ENCODE measurements at regions not wholly inside any gene's neighbourhood (a gene's known extent, or its start where the extent isn't known, plus 50 kb on each side); places are given as distances from the start of the nearest gene placed in this dataset.

DNA sequence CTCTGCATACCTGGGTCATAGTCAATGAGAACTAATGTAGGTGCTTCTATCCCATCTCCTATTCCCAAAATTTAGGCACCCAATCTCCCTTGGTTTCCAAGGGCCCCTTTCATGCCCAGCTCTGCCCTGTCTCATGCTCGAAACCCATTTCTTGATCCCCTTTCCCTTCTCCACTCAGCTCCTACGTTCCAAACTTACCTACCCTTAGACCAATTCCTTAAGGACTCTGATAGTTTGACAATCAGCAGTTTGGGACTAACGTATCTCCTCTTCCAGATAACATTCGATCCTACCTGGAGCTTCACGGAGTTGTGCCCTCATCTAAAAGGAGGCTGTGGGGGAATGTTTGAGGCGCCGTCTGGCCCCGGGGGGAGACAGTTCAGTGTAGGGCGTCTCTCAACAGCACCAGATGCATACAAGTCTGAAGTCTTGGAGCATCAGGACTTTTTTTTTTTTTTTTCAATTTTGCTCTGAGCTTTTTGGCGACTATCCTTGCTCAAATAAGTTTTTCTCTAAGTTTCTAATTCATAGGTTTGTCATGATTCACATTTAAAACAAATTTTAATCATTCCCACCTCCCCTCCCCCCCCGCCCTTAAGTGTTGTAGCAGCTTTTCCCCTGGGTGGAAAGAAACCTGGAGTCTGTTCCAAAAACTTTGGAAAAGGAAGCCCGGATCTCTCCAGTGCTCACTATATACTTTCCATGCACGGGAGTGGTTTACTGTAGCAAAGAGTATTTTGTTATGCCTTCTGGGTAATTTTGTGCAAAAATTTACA, 141.2 kb upstream of the LGALSL start:
- no peak overlapping the region for H3K27ac ChIP-seq (ENCODE audit: low read depth)
- H2AFZ ChIP-seq, result peak overlapping the region; percentile 85
- Mint-ChIP-seq H3K36me3 (ENCODE audit: low read depth) (no peaks in the 10 kb centered on the region), H3K4me1 (peaks cover 25% of the 10 kb centered on the region), H3K27me3 (ENCODE audit: insufficient read depth, low read depth, poor library complexity) (peaks cover 7% of the 10 kb centered on the region), H3K4me3 (no peak overlapping the region), H3K27ac (no peak overlapping the region), H3K9me3 (no peaks in the 10 kb centered on the region)
- H3K36me3 ChIP-seq (ENCODE audit: insufficient read depth), result no peaks in the 10 kb centered on the region
- no peak overlapping the region for H3K4me3 ChIP-seq
- H4K20me1 ChIP-seq (replicated peaks; ENCODE audit: insufficient read depth), result no peaks in the 10 kb centered on the region
- H3K9me2 ChIP-seq (ENCODE audit: insufficient read depth), result peaks cover 19% of the 10 kb centered on the region
- H3F3A ChIP-seq (replicated peaks; ENCODE audit: low read depth), result no peaks in the 10 kb centered on the region
- H3K4me1 ChIP-seq (ENCODE audit: insufficient read depth), result peaks cover 11% of the 10 kb centered on the region
- ATAC-seq (peak; percentile 33), DNase-seq (ENCODE audit: low spot score) (no peak)
- H3K27me3 ChIP-seq (ENCODE audit: insufficient read depth), result no peaks in the 10 kb centered on the region
- no peaks in the 10 kb centered on the region for H3K79me2 ChIP-seq (replicated peaks; ENCODE audit: insufficient read depth)
- 0 out of 2 replicates have a peak overlapping the region, but pooled peaks have one; percentile 25 for H3K4me2 ChIP-seq
- TF ChIP-seq, protein P1, sequence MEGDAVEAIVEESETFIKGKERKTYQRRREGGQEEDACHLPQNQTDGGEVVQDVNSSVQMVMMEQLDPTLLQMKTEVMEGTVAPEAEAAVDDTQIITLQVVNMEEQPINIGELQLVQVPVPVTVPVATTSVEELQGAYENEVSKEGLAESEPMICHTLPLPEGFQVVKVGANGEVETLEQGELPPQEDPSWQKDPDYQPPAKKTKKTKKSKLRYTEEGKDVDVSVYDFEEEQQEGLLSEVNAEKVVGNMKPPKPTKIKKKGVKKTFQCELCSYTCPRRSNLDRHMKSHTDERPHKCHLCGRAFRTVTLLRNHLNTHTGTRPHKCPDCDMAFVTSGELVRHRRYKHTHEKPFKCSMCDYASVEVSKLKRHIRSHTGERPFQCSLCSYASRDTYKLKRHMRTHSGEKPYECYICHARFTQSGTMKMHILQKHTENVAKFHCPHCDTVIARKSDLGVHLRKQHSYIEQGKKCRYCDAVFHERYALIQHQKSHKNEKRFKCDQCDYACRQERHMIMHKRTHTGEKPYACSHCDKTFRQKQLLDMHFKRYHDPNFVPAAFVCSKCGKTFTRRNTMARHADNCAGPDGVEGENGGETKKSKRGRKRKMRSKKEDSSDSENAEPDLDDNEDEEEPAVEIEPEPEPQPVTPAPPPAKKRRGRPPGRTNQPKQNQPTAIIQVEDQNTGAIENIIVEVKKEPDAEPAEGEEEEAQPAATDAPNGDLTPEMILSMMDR (conservative IDR thresholded peaks at IDR 0.05; ENCODE audit: low read depth in 2 of 2), result 0 out of 4 replicates have a peak, but pooled peaks of 1 of the 2 experiments have one; percentile 2
- TF ChIP-seq, protein P2, sequence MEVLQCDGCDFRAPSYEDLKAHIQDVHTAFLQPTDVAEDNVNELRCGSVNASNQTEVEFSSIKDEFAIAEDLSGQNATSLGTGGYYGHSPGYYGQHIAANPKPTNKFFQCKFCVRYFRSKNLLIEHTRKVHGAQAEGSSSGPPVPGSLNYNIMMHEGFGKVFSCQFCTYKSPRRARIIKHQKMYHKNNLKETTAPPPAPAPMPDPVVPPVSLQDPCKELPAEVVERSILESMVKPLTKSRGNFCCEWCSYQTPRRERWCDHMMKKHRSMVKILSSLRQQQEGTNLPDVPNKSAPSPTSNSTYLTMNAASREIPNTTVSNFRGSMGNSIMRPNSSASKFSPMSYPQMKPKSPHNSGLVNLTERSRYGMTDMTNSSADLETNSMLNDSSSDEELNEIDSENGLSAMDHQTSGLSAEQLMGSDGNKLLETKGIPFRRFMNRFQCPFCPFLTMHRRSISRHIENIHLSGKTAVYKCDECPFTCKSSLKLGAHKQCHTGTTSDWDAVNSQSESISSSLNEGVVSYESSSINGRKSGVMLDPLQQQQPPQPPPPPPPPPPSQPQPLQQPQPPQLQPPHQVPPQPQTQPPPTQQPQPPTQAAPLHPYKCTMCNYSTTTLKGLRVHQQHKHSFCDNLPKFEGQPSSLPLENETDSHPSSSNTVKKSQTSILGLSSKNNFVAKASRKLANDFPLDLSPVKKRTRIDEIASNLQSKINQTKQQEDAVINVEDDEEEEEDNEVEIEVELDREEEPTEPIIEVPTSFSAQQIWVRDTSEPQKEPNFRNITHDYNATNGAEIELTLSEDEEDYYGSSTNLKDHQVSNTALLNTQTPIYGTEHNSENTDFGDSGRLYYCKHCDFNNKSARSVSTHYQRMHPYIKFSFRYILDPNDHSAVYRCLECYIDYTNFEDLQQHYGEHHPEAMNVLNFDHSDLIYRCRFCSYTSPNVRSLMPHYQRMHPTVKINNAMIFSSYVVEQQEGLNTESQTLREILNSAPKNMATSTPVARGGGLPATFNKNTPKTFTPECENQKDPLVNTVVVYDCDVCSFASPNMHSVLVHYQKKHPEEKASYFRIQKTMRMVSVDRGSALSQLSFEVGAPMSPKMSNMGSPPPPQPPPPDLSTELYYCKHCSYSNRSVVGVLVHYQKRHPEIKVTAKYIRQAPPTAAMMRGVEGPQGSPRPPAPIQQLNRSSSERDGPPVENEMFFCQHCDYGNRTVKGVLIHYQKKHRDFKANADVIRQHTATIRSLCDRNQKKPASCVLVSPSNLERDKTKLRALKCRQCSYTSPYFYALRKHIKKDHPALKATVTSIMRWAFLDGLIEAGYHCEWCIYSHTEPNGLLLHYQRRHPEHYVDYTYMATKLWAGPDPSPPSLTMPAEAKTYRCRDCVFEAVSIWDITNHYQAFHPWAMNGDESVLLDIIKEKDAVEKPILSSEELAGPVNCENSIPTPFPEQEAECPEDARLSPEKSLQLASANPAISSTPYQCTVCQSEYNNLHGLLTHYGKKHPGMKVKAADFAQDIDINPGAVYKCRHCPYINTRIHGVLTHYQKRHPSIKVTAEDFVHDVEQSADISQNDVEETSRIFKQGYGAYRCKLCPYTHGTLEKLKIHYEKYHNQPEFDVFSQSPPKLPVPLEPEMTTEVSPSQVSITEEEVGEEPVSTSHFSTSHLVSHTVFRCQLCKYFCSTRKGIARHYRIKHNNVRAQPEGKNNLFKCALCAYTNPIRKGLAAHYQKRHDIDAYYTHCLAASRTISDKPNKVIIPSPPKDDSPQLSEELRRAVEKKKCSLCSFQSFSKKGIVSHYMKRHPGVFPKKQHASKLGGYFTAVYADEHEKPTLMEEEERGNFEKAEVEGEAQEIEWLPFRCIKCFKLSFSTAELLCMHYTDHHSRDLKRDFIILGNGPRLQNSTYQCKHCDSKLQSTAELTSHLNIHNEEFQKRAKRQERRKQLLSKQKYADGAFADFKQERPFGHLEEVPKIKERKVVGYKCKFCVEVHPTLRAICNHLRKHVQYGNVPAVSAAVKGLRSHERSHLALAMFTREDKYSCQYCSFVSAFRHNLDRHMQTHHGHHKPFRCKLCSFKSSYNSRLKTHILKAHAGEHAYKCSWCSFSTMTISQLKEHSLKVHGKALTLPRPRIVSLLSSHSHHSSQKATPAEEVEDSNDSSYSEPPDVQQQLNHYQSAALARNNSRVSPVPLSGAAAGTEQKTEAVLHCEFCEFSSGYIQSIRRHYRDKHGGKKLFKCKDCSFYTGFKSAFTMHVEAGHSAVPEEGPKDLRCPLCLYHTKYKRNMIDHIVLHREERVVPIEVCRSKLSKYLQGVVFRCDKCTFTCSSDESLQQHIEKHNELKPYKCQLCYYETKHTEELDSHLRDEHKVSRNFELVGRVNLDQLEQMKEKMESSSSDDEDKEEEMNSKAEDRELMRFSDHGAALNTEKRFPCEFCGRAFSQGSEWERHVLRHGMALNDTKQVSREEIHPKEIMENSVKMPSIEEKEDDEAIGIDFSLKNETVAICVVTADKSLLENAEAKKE (CRISPR knock-in tag; IDR thresholded peaks at IDR 0.05), result no peak

DNA sequence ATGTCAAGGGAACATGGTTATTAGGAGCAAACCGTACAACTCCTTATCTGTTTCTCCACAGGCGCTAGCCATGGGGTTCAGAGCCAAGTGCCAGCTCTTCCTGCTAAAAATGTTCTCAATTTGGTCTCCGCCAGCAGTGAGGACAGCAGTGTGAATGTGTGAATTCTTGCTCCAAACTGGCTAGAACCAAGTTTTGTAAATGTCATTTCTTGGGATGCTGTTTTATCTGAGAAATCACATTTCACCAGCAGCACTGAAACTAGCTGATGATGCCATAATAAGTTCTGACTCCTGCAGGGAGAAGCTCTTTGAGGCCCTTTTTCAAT, 140.6 kb upstream of the LGALSL start:
- Mint-ChIP-seq H3K4me1 (peaks cover 25% of the 10 kb centered on the region), H3K4me3 (no peak overlapping the region), H3K9me3 (no peaks in the 10 kb centered on the region), H3K27ac (no peak overlapping the region), H3K27me3 (ENCODE audit: insufficient read depth, low read depth, poor library complexity) (peaks cover 7% of the 10 kb centered on the region), H3K36me3 (ENCODE audit: low read depth) (no peaks in the 10 kb centered on the region)
- Histone ChIP-seq H3K79me2 (replicated peaks; ENCODE audit: insufficient read depth) (no peaks in the 10 kb centered on the region), H2AFZ (no peak overlapping the region), H4K20me1 (replicated peaks; ENCODE audit: insufficient read depth) (no peaks in the 10 kb centered on the region), H3K36me3 (ENCODE audit: insufficient read depth) (no peaks in the 10 kb centered on the region), H3K4me3 (no peak overlapping the region), H3K27ac (ENCODE audit: low read depth) (no peak overlapping the region), H3K9me2 (ENCODE audit: insufficient read depth) (peaks cover 19% of the 10 kb centered on the region), H3F3A (replicated peaks; ENCODE audit: low read depth) (no peaks in the 10 kb centered on the region), H3K4me2 (no peak overlapping the region), H3K27me3 (ENCODE audit: insufficient read depth) (no peaks in the 10 kb centered on the region), H3K4me1 (ENCODE audit: insufficient read depth) (peaks cover 11% of the 10 kb centered on the region)
- no peak for DNase-seq (ENCODE audit: low spot score)
- ATAC-seq, result no peak
- no peak for TF ChIP-seq STAT1 (IDR thresholded peaks at IDR 0.05; ENCODE audit: unreplicated experiment)
- TF ChIP-seq NANOG (IDR thresholded peaks at IDR 0.05; ENCODE audit: borderline replicate concordance), result no peak
- TF ChIP-seq, protein P1 (conservative IDR thresholded peaks at IDR 0.05; ENCODE audit: low read depth in 2 of 2), result no peak
- TF ChIP-seq, protein P3, sequence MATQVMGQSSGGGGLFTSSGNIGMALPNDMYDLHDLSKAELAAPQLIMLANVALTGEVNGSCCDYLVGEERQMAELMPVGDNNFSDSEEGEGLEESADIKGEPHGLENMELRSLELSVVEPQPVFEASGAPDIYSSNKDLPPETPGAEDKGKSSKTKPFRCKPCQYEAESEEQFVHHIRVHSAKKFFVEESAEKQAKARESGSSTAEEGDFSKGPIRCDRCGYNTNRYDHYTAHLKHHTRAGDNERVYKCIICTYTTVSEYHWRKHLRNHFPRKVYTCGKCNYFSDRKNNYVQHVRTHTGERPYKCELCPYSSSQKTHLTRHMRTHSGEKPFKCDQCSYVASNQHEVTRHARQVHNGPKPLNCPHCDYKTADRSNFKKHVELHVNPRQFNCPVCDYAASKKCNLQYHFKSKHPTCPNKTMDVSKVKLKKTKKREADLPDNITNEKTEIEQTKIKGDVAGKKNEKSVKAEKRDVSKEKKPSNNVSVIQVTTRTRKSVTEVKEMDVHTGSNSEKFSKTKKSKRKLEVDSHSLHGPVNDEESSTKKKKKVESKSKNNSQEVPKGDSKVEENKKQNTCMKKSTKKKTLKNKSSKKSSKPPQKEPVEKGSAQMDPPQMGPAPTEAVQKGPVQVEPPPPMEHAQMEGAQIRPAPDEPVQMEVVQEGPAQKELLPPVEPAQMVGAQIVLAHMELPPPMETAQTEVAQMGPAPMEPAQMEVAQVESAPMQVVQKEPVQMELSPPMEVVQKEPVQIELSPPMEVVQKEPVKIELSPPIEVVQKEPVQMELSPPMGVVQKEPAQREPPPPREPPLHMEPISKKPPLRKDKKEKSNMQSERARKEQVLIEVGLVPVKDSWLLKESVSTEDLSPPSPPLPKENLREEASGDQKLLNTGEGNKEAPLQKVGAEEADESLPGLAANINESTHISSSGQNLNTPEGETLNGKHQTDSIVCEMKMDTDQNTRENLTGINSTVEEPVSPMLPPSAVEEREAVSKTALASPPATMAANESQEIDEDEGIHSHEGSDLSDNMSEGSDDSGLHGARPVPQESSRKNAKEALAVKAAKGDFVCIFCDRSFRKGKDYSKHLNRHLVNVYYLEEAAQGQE (IDR thresholded peaks at IDR 0.05; ENCODE audit: unreplicated experiment), result no peak

All from GM23338 (cell line).